Suprapubic skin (tissue), 4 donors: ENCODE measurements at regions not wholly inside any gene's neighbourhood (a gene's known extent, or its start where the extent isn't known, plus 50 kb on each side); places are given as distances from the start of the nearest gene placed in this dataset.

Experiments used
- DNase-seq, 2 donors: peaks; one replicate each; pipeline ENCODE4 v3.0.0-alpha.2; 2019; ENCODE audit warnings: low spot score in 2 of 2
- H3K27ac ChIP-seq: fragments of 200-600 bp; sonication (generic); one replicate; pipeline ENCODE4 v1.5.1; 2019
- H3K27me3 ChIP-seq: fragments of 200-600 bp; sonication (generic); one replicate; pipeline ENCODE4 v1.5.1; 2019
- H3K36me3 ChIP-seq: fragments of 200-600 bp; sonication (generic); one replicate; pipeline ENCODE4 v1.5.1; 2019
- H3K4me1 ChIP-seq: fragments of 200-600 bp; sonication (generic); one replicate; pipeline ENCODE4 v1.5.1; 2019
- H3K4me3 ChIP-seq: fragments of 200-600 bp; sonication (generic); one replicate; pipeline ENCODE4 v1.5.1; 2019; ENCODE audit warnings: mild to moderate bottlenecking
- H3K9me3 ChIP-seq: fragments of 200-600 bp; sonication (generic); one replicate; pipeline ENCODE4 v1.5.1; 2019
- EP300 ChIP-seq: sonication (generic); formaldehyde crosslinking; IDR thresholded peaks from one replicate; pipeline ENCODE4 v1.6.1; 2017; ENCODE audit warnings: antibody characterized with exemption
- POLR2A ChIP-seq, 2 donors: fragments of 450-650 bp; IDR thresholded peaks; one replicate each; pipeline ENCODE4 v1.6.1; 2017; ENCODE audit warnings: antibody characterized with exemption in 2 of 2, mild to moderate bottlenecking in 2 of 2, moderate library complexity in 2 of 2
- POLR2AphosphoS5 ChIP-seq, 3 donors: sonication (generic); formaldehyde crosslinking; IDR thresholded peaks; one replicate each; pipeline ENCODE4 v1.6.1; 2017; ENCODE audit warnings: antibody characterized with exemption in 3 of 3
- WGBS: methylation state at CpG from one replicate; pipeline ENCODE4 v1.1.5; 2018; 5-methylcytosine and 5-hydroxymethylcytosine counted together
- TF ChIP-seq, protein P1 (sequence below), 2 donors: fragments of 200-600 bp in 1 of 2; fragments of 450-650 bp in 1 of 2; sonication (generic) in 1 of 2; IDR thresholded peaks; one replicate each; pipeline ENCODE4 v1.5.1; 2016 to 2019; ENCODE audit warnings: antibody characterized with exemption in 2 of 2, mild to moderate bottlenecking in 1 of 2, moderate library complexity in 1 of 2

DNA sequence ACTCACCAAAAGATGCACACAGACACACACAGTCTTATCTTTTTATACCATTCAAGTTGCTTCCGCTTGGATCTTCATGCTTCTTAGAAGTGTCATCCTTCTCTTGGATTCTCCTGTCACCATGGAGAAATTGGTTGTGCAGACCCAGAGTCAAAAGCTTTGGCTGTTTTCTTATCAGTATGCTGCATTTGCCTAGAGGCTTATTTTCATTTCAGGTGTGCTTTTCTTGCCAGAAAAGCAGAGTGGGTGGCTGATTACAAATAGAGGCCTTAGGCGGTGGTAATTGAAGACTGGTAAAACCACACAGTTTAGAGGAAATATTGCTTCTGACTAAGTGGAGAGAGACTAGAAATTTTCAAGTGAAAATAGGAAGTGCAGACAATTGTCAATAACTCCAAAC, 70.2 kb upstream of the TLE4 start:
- Histone ChIP-seq H3K4me3 (no peak overlapping the region), H3K9me3 (no peaks in the 10 kb centered on the region), H3K27ac (no peak overlapping the region), H3K27me3 (no peaks in the 10 kb centered on the region), H3K4me1 (no peaks in the 10 kb centered on the region), H3K36me3 (no peaks in the 10 kb centered on the region)
- TF ChIP-seq EP300, result no peak
- TF ChIP-seq POLR2AphosphoS5 (IDR thresholded peaks at IDR 0.05), result no peak
- TF ChIP-seq POLR2A (IDR thresholded peaks at IDR 0.05), result no peak
- TF ChIP-seq, protein P1, sequence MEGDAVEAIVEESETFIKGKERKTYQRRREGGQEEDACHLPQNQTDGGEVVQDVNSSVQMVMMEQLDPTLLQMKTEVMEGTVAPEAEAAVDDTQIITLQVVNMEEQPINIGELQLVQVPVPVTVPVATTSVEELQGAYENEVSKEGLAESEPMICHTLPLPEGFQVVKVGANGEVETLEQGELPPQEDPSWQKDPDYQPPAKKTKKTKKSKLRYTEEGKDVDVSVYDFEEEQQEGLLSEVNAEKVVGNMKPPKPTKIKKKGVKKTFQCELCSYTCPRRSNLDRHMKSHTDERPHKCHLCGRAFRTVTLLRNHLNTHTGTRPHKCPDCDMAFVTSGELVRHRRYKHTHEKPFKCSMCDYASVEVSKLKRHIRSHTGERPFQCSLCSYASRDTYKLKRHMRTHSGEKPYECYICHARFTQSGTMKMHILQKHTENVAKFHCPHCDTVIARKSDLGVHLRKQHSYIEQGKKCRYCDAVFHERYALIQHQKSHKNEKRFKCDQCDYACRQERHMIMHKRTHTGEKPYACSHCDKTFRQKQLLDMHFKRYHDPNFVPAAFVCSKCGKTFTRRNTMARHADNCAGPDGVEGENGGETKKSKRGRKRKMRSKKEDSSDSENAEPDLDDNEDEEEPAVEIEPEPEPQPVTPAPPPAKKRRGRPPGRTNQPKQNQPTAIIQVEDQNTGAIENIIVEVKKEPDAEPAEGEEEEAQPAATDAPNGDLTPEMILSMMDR (IDR thresholded peaks at IDR 0.05), result no peak
- no peak for DNase-seq
- WGBS, result 66% methylated on average over 2 of the region's 2 CpGs

DNA sequence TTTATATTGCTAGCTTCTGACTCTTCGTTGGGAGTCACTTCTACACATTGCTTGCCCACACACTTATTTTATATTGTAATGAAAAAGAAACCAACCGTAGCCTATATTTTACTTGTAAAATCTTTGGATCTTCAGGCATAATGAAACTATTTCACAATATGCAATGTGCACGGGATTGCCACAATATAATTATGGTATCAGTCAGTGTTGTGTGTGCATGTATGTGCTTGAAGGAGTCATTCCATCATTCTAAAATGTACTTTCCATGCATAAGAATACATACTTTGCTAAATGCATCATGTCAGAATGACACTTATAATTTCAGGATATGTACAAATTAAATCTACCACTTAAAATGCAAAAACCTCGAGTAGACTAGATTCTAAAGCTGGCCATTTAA, 64.0 kb upstream of the TLE4 start:
- WGBS, result 66% methylated on average over 4 of the region's 4 CpGs
- no peaks in the 10 kb centered on the region for H3K9me3 ChIP-seq
- no peaks in the 10 kb centered on the region for H3K4me1 ChIP-seq
- no peak overlapping the region for H3K27ac ChIP-seq
- TF ChIP-seq, protein P1 (IDR thresholded peaks at IDR 0.05), result no peak
- TF ChIP-seq POLR2AphosphoS5 (IDR thresholded peaks at IDR 0.05), result no peak
- TF ChIP-seq POLR2A (IDR thresholded peaks at IDR 0.05), result no peak
- TF ChIP-seq EP300, result no peak
- H3K27me3 ChIP-seq, result no peaks in the 10 kb centered on the region
- H3K36me3 ChIP-seq, result no peaks in the 10 kb centered on the region
- no peak overlapping the region for H3K4me3 ChIP-seq
- no peak for DNase-seq

DNA sequence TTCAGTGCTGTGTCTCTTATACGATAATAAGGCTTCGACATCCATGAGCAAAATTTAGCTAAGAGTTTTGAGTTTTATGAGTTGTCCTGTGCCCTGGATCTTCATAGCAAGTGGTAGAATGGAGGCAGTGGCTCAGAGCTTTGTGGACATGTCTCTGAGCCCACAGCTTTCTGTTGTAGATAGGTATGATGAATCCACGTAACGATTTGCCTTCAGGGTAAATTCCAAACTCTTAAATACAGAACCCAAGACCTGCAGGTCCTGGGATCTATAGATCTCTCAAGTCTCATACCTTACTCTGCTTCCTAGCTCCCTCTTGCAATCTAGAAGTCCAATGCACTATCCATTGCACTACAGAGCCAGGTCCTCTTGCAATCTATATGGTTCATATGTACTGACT, 59.5 kb upstream of the TLE4 start:
- no peaks in the 10 kb centered on the region for H3K9me3 ChIP-seq
- H3K4me3 ChIP-seq, result no peak overlapping the region
- H3K27ac ChIP-seq, result no peak overlapping the region
- H3K36me3 ChIP-seq, result no peaks in the 10 kb centered on the region
- no peaks in the 10 kb centered on the region for H3K4me1 ChIP-seq
- 90% methylated on average over 4 of the region's 4 CpGs for WGBS
- no peak for DNase-seq
- TF ChIP-seq POLR2A (IDR thresholded peaks at IDR 0.05) (no peak), EP300 (no peak), POLR2AphosphoS5 (IDR thresholded peaks at IDR 0.05) (no peak)
- TF ChIP-seq, protein P1 (IDR thresholded peaks at IDR 0.05), result no peak
- no peaks in the 10 kb centered on the region for H3K27me3 ChIP-seq
